CD14-positive monocyte (primary cell): ENCODE measurements at regions not wholly inside any gene's neighbourhood (a gene's known extent, or its start where the extent isn't known, plus 50 kb on each side); places are given as distances from the start of the nearest gene placed in this dataset.

Experiments used
- DNase-seq, 3 donors: peaks; one replicate each; pipeline ENCODE4 v3.0.0-alpha.2; 2011 to 2022
- H2AFZ ChIP-seq: 2 replicates; pipeline ENCODE4 v1.6.0; 2012; ENCODE audit warnings: mild to moderate bottlenecking, low read depth, low read length, inconsistent platforms; ENCODE audit not compliant: insufficient read depth, poor library complexity, severe bottlenecking
- H3K27ac ChIP-seq, 2 donors: 1 replicate in 1 of 2; 2 replicates in 1 of 2; pipeline ENCODE4 v1.5.1; 2012 to 2013; ENCODE audit warnings: low read length in 2 of 2, control low read depth in 1 of 2, inconsistent platforms in 1 of 2, low read depth in 1 of 2, mild to moderate bottlenecking in 1 of 2
- H3K27me3 ChIP-seq, 2 donors: one replicate each; pipeline versions ENCODE4 v1.6.0 to v1.6.1; 2011 to 2013; ENCODE audit warnings: low read length in 2 of 2; ENCODE audit not compliant: control insufficient read depth in 2 of 2, insufficient read depth in 2 of 2
- H3K36me3 ChIP-seq, 2 donors: replicated peaks in 1 of 2; 1 replicate in 1 of 2; 2 replicates in 1 of 2; pipeline versions ENCODE4 v1.5.1 to v1.6.1; 2012 to 2013; ENCODE audit warnings: low read length in 2 of 2, control low read depth in 1 of 2, inconsistent platforms in 1 of 2, mild to moderate bottlenecking in 1 of 2; ENCODE audit not compliant: insufficient read depth in 2 of 2, control insufficient read depth in 1 of 2
- H3K4me1 ChIP-seq, 2 donors: 1 replicate in 1 of 2; 2 replicates in 1 of 2; pipeline versions ENCODE4 v1.5.1 to v1.6.1; 2012 to 2013; ENCODE audit warnings: low read length in 2 of 2, control low read depth in 1 of 2, inconsistent platforms in 1 of 2, mild to moderate bottlenecking in 1 of 2, moderate library complexity in 1 of 2; ENCODE audit not compliant: insufficient read depth in 2 of 2, control insufficient read depth in 1 of 2
- H3K4me2 ChIP-seq: replicated peaks from 2 replicates; pipeline ENCODE3; 2012; ENCODE audit warnings: low read length, moderate library complexity, mild to moderate bottlenecking; ENCODE audit not compliant: poor library complexity, severe bottlenecking; ENCODE audit errors: extremely low read depth
- H3K4me3 ChIP-seq, 3 experiments: fragments of 200-600 bp in 1 of 3; sonication (generic) in 1 of 3; replicated peaks in 1 of 3; 1 replicate in 2 of 3; 2 replicates in 1 of 3; pipeline ENCODE4 v1.5.1; 2011 to 2013; ENCODE audit warnings: low read length in 3 of 3, mild to moderate bottlenecking in 3 of 3, control low read depth in 2 of 3, low read depth in 2 of 3, inconsistent platforms in 1 of 3, moderate library complexity in 1 of 3
- H3K79me2 ChIP-seq: 2 replicates; pipeline ENCODE4 v1.6.0; 2012; ENCODE audit warnings: mild to moderate bottlenecking, control low read depth, inconsistent platforms, low read length, moderate library complexity; ENCODE audit not compliant: insufficient read depth
- H3K9ac ChIP-seq: 2 replicates; pipeline ENCODE4 v1.6.0; 2017; ENCODE audit warnings: low read length, mild to moderate bottlenecking; ENCODE audit not compliant: insufficient read depth, poor library complexity, severe bottlenecking
- H3K9me3 ChIP-seq, 2 donors: replicated peaks in 1 of 2; 1 replicate in 1 of 2; 2 replicates in 1 of 2; pipeline versions ENCODE4 v1.5.1 to v1.6.1; 2012 to 2013; ENCODE audit warnings: low read length in 2 of 2, control low read depth in 1 of 2; ENCODE audit not compliant: control insufficient read depth in 1 of 2, insufficient read depth in 1 of 2
- H4K20me1 ChIP-seq: 2 replicates; pipeline ENCODE4 v1.6.0; 2012; ENCODE audit warnings: mild to moderate bottlenecking, low read length, control low read depth, moderate library complexity; ENCODE audit not compliant: insufficient read depth
- H3K27ac Mint-ChIP-seq, 7 donors: one replicate each; pipeline ENCODE4 v1.8.0; 2020; ENCODE audit warnings: mild to moderate bottlenecking in 7 of 7, mixed read lengths in 7 of 7, moderate library complexity in 6 of 7, inconsistent platforms in 2 of 7
- H3K27me3 Mint-ChIP-seq, 3 donors: one replicate each; pipeline ENCODE4 v1.8.0; 2021 to 2022; ENCODE audit warnings: low read depth in 3 of 3, mild to moderate bottlenecking in 3 of 3, mixed read lengths in 3 of 3, moderate library complexity in 3 of 3, inconsistent platforms in 1 of 3
- H3K36me3 Mint-ChIP-seq, 2 donors: one replicate each; pipeline ENCODE4 v1.8.0; 2020; ENCODE audit warnings: mixed read lengths in 2 of 2, inconsistent platforms in 1 of 2, mild to moderate bottlenecking in 1 of 2
- H3K4me1 Mint-ChIP-seq: one replicate; pipeline ENCODE4 v1.8.0; 2020; ENCODE audit warnings: mild to moderate bottlenecking, mixed read lengths
- H3K4me3 Mint-ChIP-seq, 2 donors: one replicate each; pipeline ENCODE4 v1.8.0; 2020; ENCODE audit warnings: mild to moderate bottlenecking in 2 of 2, mixed read lengths in 2 of 2, moderate library complexity in 1 of 2
- H3K9me3 Mint-ChIP-seq, 7 donors: one replicate each; pipeline ENCODE4 v1.8.0; 2020 to 2022; ENCODE audit warnings: mixed read lengths in 7 of 7, mild to moderate bottlenecking in 6 of 7, moderate library complexity in 6 of 7, inconsistent platforms in 2 of 7
- WGBS: methylation state at CpG from one replicate; pipeline ENCODE4 v1.1.5; 2013; ENCODE audit warnings: missing lambda C conversion rate; ENCODE audit not compliant: insufficient coverage; 5-methylcytosine and 5-hydroxymethylcytosine counted together
- intact Hi-C, 2 donors: fragments of 100-400 bp; cut with micrococcal nuclease; formaldehyde crosslinking; loops; one replicate each; pipeline versions ENCODE4 v1.15.0 to v1.15.1; 2023
- TF ChIP-seq, protein P1 (sequence below): fragments of 200-600 bp; IDR thresholded peaks from one replicate; pipeline ENCODE4 v1.8.0; 2022; ENCODE audit warnings: antibody characterized with exemption, mild to moderate bottlenecking

DNA sequence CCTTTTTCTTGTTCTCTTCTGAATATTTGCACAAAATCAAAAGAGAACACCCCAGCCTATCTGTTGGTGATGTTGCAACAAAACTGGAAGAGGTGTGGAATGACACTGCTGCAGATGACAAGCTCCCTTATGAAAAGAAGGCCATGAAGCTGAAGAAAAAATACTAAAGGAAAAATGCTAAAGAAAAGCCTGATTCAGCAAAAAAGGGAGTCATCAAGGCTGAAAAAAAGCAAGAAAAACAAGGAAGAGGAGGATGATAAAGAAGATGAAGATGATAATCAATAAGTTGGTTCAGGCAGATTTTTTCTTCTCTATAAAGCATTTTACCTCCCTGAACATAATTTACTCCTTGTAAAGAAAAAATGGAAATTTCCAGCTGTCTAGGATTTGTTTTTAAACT, 1538.8 kb downstream of the RPA4 start:
- no peak overlapping the region for H3K27ac Mint-ChIP-seq
- TF ChIP-seq, protein P1, sequence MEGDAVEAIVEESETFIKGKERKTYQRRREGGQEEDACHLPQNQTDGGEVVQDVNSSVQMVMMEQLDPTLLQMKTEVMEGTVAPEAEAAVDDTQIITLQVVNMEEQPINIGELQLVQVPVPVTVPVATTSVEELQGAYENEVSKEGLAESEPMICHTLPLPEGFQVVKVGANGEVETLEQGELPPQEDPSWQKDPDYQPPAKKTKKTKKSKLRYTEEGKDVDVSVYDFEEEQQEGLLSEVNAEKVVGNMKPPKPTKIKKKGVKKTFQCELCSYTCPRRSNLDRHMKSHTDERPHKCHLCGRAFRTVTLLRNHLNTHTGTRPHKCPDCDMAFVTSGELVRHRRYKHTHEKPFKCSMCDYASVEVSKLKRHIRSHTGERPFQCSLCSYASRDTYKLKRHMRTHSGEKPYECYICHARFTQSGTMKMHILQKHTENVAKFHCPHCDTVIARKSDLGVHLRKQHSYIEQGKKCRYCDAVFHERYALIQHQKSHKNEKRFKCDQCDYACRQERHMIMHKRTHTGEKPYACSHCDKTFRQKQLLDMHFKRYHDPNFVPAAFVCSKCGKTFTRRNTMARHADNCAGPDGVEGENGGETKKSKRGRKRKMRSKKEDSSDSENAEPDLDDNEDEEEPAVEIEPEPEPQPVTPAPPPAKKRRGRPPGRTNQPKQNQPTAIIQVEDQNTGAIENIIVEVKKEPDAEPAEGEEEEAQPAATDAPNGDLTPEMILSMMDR, result no peak

DNA sequence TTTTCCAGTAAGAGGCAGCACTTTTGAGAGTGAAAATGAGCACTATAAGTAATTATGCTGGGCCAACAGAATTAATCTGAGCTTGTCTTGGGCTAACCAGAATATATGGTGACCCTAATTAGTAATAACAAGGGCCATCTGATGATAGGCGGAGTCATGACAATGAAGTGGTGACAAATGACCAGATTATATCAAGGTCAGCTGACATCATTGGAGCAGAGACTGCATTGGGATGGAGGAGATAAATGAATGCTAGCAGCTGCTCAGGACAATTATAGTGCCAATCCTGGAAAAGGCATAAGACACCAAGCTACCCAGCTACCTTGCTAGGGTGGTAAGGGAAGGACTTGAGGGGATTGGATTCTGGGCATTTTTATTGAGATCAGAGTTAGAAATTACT, 1548.7 kb downstream of the RPA4 start:
- Histone ChIP-seq H3K79me2 (no peaks in the 10 kb centered on the region), H3K9me3 (peaks cover 0 to 3% of the 10 kb centered on the region in 2 donors), H3K27ac (no peak overlapping the region), H3K4me2 (no peak overlapping the region), H4K20me1 (no peaks in the 10 kb centered on the region), H3K4me3 (no peak overlapping the region), H2AFZ (no peak overlapping the region), H3K27me3 (no peaks in the 10 kb centered on the region), H3K4me1 (no peaks in the 10 kb centered on the region), H3K9ac (no peak overlapping the region), H3K36me3 (no peaks in the 10 kb centered on the region)
- no peaks in the 10 kb centered on the region for H3K4me1 Mint-ChIP-seq
- H3K27me3 Mint-ChIP-seq, result peaks cover 0 to 3% (median 0%) of the 10 kb centered on the region in 3 donors
- H3K27ac Mint-ChIP-seq, result no peak overlapping the region
- intact Hi-C loops, result no loop called here
- TF ChIP-seq, protein P1, result no peak
- H3K36me3 Mint-ChIP-seq, result no peaks in the 10 kb centered on the region
- peaks cover 0 to 6% (median 2%) of the 10 kb centered on the region in 7 donors for H3K9me3 Mint-ChIP-seq
- WGBS, result 100% methylated on average over 1 of the region's 1 CpG
- no peak overlapping the region for H3K4me3 Mint-ChIP-seq
- no peak for DNase-seq

More for the DNA sequence above, 1538.8 kb downstream of the RPA4 start:
- no peak for DNase-seq
- Histone ChIP-seq H3K9me3 (no peaks in the 10 kb centered on the region), H3K9ac (no peak overlapping the region), H3K4me1 (no peaks in the 10 kb centered on the region), H2AFZ (no peak overlapping the region), H3K4me3 (no peak overlapping the region), H3K79me2 (no peaks in the 10 kb centered on the region), H3K27me3 (no peaks in the 10 kb centered on the region), H3K27ac (no peak overlapping the region), H3K36me3 (no peaks in the 10 kb centered on the region), H4K20me1 (no peaks in the 10 kb centered on the region), H3K4me2 (no peak overlapping the region)
- H3K36me3 Mint-ChIP-seq, result no peaks in the 10 kb centered on the region
- H3K27me3 Mint-ChIP-seq, result no peaks in the 10 kb centered on the region
- intact Hi-C loops, result no loop called here
- no peaks in the 10 kb centered on the region for H3K4me1 Mint-ChIP-seq
- peaks cover 0 to 7% (median 0%) of the 10 kb centered on the region in 7 donors for H3K9me3 Mint-ChIP-seq
- H3K4me3 Mint-ChIP-seq, result no peak overlapping the region
